ENCODE measurements at regions not wholly inside any gene's neighbourhood (a gene's known extent, or its start where the extent isn't known, plus 50 kb on each side); places are given as distances from the start of the nearest gene placed in this dataset.

- TF ChIP-seq POLR2AphosphoS5 (IDR thresholded peaks at IDR 0.05; ENCODE audit: insufficient read depth, low read depth, low read length) = no peak
- no peak for TF ChIP-seq CTCF (IDR thresholded peaks at IDR 0.05; ENCODE audit: extremely low read depth in 1 of 2, insufficient read depth in 1 of 2, low read depth in 1 of 2, low read length in 2 of 2)
- no peak for TF ChIP-seq POLR2A (IDR thresholded peaks at IDR 0.05; ENCODE audit: low read depth, low read length)
- TF ChIP-seq MAX (IDR thresholded peaks at IDR 0.05; ENCODE audit: insufficient read depth, insufficient read length) = no peak
- no peak for TF ChIP-seq EZH2 (IDR thresholded peaks at IDR 0.05; ENCODE audit: borderline replicate concordance, low read depth, low read length, severe bottlenecking)
- no peak for TF ChIP-seq FOS (IDR thresholded peaks at IDR 0.05; ENCODE audit: borderline replicate concordance, insufficient read depth, low read length)
- TF ChIP-seq JUN (IDR thresholded peaks at IDR 0.05; ENCODE audit: borderline replicate concordance, insufficient read depth, insufficient read length, low read depth) = no peak
- no peak for TF ChIP-seq GATA2 (IDR thresholded peaks at IDR 0.05; ENCODE audit: insufficient read depth, insufficient read length, low read depth, low read length)
- TF ChIP-seq MYC (IDR thresholded peaks at IDR 0.05; ENCODE audit: low read depth, low read length) = no peak
Observed at GRCh38 chr4:29549342-29549741, 1170.8 kb upstream of the PCDH7 start.

All from endothelial cell of umbilical vein (primary cell).